GM19324 (cell line): ENCODE measurements at regions not wholly inside any gene's neighbourhood (a gene's known extent, or its start where the extent isn't known, plus 50 kb on each side); places are given as distances from the start of the nearest gene placed in this dataset.
"Not testable (repeated sequence)": the region's sequence is repeated elsewhere in the genome, so short reads cannot be mapped to it uniquely, and the experiment has no call there.

Experiments used
- ATAC-seq: cut with Tn5 transposase; IDR thresholded peaks from one replicate; pipeline ENCODE4 v1.9.1; 2021; ENCODE audit warnings: mild to moderate bottlenecking, moderate library complexity; ENCODE audit not compliant: unreplicated experiment, low FRiP score

DNA sequence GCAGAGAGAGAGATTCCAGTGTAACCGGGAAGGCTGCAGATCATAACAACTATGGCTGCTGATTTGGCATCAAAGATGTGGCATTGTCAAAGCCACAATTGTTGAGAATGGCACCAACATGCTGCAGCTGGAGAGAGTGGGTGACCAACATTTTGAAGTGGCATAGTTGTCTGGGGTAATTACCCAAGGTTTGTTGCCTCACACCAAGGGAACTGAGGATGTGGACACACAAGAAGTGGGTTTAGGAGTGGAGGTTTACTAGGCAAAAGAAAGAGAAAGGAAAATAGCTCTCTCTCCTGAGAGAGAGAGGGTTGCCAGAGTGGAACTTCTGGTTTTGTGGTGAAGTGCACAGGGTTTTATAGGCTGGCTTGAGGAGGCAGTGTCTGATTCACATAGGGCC is 126.6 kb downstream of the FAM72C start:
- ATAC-seq = not testable (repeated sequence)

GRCh38 chr1:143842058-143842457 is 129.7 kb downstream of the FAM72C start:
- ATAC-seq = not testable (repeated sequence)

- not testable (repeated sequence) for ATAC-seq
Measured at GRCh38 chr1:143839182-143839581, 132.6 kb downstream of the FAM72C start.

DNA sequence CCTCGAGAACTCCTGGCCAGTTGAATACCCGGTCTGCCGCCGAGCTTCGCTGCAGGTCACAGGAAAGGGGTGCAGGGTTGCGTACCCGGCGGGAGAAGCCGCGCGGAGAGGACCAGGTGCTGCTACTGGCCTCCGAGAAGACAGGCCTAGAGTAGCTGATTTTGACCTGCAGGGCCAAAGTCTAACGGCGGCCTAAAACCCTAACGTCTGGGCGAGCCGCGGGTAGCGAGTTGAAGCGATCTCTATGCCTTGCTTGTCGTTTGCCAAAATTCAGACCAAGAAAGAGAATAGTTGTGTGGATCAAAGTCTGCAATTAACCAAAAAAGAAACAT is 133.2 kb downstream of the FAM72C start:
- ATAC-seq = not testable (repeated sequence)

DNA sequence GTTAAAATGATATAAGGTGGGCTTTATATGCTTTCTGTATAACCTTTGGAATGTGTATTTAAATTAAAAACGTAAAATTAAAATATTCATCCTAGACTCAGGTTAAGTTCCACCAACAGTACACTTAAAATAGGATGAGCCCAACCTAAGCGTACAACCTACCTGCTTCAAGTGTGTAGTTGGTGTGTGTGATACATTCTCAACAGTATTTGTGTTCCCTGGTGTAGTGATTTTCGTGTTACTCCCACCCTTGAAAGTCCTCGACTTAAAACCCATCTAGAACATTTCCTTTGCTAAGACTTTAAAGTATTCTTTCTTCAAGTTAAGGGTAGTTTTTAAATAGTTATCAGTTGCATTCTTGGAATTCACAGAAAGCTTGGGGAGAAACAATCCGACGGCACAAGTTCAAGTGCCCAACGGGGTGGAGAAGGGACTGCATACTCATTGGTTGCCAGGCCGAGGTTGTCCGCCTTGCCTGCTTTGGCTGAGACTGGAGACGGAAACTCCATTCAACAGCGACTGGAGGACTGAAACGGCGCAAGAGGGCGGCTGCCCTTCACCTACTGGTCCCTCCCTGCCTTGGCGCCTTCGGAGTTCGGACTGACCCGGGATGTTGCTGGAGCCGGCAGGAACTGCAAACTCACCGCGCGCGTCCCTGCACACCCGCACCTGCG is 133.7 kb downstream of the FAM72C start:
- ATAC-seq = not testable (repeated sequence)

- ATAC-seq = not testable (repeated sequence)
Measured at GRCh38 chr1:143833376-143833775, 138.4 kb downstream of the FAM72C start.

- ATAC-seq = not testable (repeated sequence)
Measured at GRCh38 chr1:143832379-143832716, 139.4 kb downstream of the FAM72C start.

GRCh38 chr1:143831479-143832378 is 140.1 kb downstream of the FAM72C start:
- not testable (repeated sequence) for ATAC-seq

- not testable (repeated sequence) for ATAC-seq
Measured at GRCh38 chr1:143826162-143826561, 145.6 kb downstream of the FAM72C start.

DNA sequence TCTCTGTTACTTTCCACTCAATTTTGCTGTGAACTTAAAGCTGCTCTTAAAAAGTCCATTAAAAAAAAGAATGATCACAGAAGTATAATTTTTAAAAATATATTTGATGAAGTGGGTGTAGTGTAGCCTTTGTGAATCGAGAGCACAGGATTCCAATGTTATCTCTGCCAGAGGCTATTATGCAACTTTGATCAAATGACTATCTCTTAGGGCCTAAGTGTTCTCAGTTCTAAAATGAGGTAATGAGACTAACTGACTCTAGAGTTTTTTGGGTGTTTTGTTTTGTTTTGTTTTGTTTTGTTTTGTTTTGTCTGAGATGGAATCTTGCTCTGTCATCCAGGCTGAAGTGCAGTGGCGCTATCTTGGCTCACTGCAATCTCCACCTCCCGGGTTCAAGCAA is 147.5 kb downstream of the FAM72C start:
- ATAC-seq = not testable (repeated sequence)

GRCh38 chr1:143820058-143820457 is 151.7 kb downstream of the FAM72C start:
- ATAC-seq = not testable (repeated sequence)

GRCh38 chr1:143816369-143816768 is 155.4 kb downstream of the FAM72C start:
- ATAC-seq = not testable (repeated sequence)

GRCh38 chr1:143805374-143805773 is 166.4 kb downstream of the FAM72C start:
- ATAC-seq = not testable (repeated sequence)

DNA sequence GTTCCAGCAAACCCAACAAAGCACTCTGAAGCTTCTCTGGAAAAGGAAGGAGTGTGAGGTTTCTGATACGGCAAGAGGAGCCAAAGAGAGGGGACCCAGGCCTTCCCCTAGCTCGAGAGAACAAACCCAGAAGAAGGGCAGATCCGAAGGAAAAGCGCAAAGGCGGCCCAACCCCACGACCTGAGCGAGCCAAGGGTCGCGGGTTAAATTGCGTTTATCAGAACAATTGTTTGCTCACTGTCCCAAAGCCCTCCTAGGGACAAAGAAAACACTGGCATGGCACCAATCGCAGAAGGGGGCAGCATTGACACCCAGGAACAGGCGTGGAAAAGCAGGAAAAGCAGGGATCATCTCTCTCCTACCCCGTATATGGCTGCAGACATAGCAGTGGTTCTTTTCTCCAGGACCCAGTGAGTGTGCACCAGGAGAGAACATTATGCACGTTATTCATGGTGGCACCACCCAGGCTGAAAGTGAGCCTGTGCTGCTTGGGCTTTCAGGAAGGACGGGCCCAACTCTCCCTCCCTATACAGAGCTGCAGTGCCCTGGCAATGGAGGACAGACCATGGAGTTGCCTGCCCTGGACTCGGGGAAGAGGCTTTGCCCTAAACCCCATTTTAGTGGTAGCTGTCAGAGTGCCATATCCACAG is 167.0 kb downstream of the FAM72C start:
- ATAC-seq = not testable (repeated sequence)

GRCh38 chr1:143803927-143804411 is 167.8 kb downstream of the FAM72C start:
- ATAC-seq = peak; percentile 56

GRCh38 chr1:143803095-143803494 is 168.7 kb downstream of the FAM72C start:
- ATAC-seq = not testable (repeated sequence)

GRCh38 chr1:143799568-143800187 is 172.1 kb downstream of the FAM72C start:
- ATAC-seq = not testable (repeated sequence)

GRCh38 chr1:143796369-143796768 is 175.4 kb downstream of the FAM72C start:
- not testable (repeated sequence) for ATAC-seq

DNA sequence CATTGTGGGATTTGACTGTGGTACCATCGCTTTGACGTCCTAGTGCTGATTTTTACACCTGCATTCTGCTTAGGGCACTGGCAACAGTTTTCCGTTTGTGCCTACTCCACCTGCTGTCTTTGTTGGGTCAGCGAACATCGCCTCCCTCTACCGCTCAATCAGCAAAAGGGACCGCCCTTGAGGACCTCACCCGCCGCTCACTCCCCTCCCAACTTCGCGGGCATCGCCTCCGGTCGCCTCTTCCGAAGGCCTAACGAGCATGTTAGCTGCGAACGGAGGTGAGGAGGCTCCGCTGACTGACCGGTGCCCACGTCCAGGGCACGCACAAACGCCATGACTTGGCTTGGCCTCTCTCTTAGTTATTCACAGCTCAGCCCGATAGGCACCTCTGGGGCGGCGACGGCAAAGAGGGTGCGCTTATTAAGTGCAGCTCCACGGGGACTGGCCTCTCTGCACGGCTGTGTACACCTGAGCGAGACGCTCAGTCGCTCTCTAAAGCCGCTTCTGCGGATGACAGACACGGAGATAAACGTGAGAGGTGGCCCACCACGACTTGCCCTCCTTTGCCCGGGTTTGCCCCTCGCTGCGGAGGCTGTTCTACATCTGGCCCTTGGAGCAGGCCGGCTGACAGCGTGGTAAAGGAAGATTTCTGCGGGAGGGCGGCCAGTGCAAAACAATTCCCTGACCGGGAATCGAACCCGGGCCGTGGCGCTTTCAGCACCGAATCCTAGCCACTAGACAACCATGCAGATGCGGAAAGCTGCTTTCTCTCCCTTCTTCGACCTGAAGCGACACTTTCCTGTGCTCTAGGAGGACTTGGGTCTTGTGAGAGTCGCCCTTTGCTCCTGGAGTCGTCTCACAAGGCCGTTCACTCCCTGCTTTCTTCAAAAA is 179.5 kb downstream of the FAM72C start:
- not testable (repeated sequence) for ATAC-seq

GRCh38 chr1:143786381-143786780 is 185.4 kb downstream of the FAM72C start:
- ATAC-seq = not testable (repeated sequence)
